Transverse colon (tissue), 4 donors: ENCODE measurements at regions not wholly inside any gene's neighbourhood (a gene's known extent, or its start where the extent isn't known, plus 50 kb on each side); places are given as distances from the start of the nearest gene placed in this dataset.

ENCODE experiments used
- POLR2AphosphoS5 ChIP-seq, 3 donors: sonication (generic); formaldehyde crosslinking; IDR thresholded peaks; one replicate each; pipeline ENCODE4 v1.6.1; 2016; ENCODE audit warnings: antibody characterized with exemption in 3 of 3
- TF ChIP-seq, protein P1 (sequence below), 5 experiments: fragments of 200-600 bp in 3 of 5; fragments of 450-650 bp in 2 of 5; sonication (generic) in 3 of 5; IDR thresholded peaks; 1 replicate in 2 of 5; 2 replicates in 3 of 5; pipeline ENCODE4 v1.5.1; 2016 to 2017; ENCODE audit warnings: antibody characterized with exemption in 5 of 5, inconsistent platforms in 3 of 5, mild to moderate bottlenecking in 2 of 5, moderate library complexity in 1 of 5

DNA sequence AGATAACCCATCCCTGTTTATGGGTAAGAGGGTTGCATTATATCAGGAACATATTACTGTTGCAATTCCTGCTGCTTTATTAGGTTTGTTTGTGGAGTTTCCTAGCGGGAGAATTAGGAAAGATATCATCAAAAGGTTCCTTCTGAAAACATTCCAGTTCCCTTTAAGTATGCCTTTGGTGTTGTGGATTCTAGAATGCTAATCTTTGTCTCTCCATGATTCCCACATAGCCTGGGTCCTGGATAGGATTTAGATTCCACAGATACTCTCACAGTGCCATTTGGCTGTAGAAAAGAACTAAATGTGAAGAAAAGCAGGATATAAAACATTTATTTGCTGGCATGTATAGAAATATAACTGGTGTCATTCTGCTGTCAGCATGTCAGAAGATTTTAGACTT lies 338.7 kb downstream of the PCDH18 start:
- TF ChIP-seq, protein P1, sequence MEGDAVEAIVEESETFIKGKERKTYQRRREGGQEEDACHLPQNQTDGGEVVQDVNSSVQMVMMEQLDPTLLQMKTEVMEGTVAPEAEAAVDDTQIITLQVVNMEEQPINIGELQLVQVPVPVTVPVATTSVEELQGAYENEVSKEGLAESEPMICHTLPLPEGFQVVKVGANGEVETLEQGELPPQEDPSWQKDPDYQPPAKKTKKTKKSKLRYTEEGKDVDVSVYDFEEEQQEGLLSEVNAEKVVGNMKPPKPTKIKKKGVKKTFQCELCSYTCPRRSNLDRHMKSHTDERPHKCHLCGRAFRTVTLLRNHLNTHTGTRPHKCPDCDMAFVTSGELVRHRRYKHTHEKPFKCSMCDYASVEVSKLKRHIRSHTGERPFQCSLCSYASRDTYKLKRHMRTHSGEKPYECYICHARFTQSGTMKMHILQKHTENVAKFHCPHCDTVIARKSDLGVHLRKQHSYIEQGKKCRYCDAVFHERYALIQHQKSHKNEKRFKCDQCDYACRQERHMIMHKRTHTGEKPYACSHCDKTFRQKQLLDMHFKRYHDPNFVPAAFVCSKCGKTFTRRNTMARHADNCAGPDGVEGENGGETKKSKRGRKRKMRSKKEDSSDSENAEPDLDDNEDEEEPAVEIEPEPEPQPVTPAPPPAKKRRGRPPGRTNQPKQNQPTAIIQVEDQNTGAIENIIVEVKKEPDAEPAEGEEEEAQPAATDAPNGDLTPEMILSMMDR (IDR thresholded peaks at IDR 0.05), result no peak
- no peak for TF ChIP-seq POLR2AphosphoS5 (IDR thresholded peaks at IDR 0.05)
